ENCODE measurements at regions not wholly inside any gene's neighbourhood (a gene's known extent, or its start where the extent isn't known, plus 50 kb on each side); places are given as distances from the start of the nearest gene placed in this dataset.

- intact Hi-C loops (cut with micrococcal nuclease), result no loop called here
- no peaks in the 10 kb centered on the region for H3K4me1 ChIP-seq (ENCODE audit: insufficient read depth, low read length)
- no peak for ATAC-seq
- no peaks in the 10 kb centered on the region for H3K79me2 ChIP-seq (ENCODE audit: low read length)
- H3K36me3 ChIP-seq (ENCODE audit: low read depth, low read length), result no peaks in the 10 kb centered on the region
- no peak overlapping the region for H2AFZ ChIP-seq (ENCODE audit: low read length)
- BruUV-seq (replicated peaks), result no TSS peak
- H3F3A ChIP-seq (ENCODE audit: low read length, unreplicated experiment), result no peaks in the 10 kb centered on the region
- no peak for DNase-seq
- TF ChIP-seq EZH2phosphoT487 (IDR thresholded peaks at IDR 0.05; ENCODE audit: borderline replicate concordance, low read length), result no peak
- TF ChIP-seq CTCF (conservative IDR thresholded peaks at IDR 0.05; ENCODE audit: low read depth, low read length), result no peak
- no peak for TF ChIP-seq EZH2 (IDR thresholded peaks at IDR 0.05; ENCODE audit: low read length, unreplicated experiment)
- no peak overlapping the region for H3K9ac ChIP-seq (ENCODE audit: low read length)
- ChIA-PET CTCF (no interaction called here), POLR2A (ENCODE audit: unreplicated experiment) (no interaction called here)
- H3K4me3 ChIP-seq (ENCODE audit: low read length), result no peak overlapping the region
- H3K27me3 ChIP-seq (ENCODE audit: low read length), result no peaks in the 10 kb centered on the region
- H3K9me3 ChIP-seq (ENCODE audit: low read length), result peaks cover 10% of the 10 kb centered on the region; the same call in 1 of the 2 replicates
- H3K4me2 ChIP-seq (ENCODE audit: low read length), result no peak overlapping the region
- no peaks in the 10 kb centered on the region for H3K9me2 ChIP-seq (replicated peaks; ENCODE audit: low read length)
- no peak overlapping the region for H3K27ac ChIP-seq (ENCODE audit: low read length)
- H4K20me1 ChIP-seq (ENCODE audit: low read length), result no peaks in the 10 kb centered on the region
Observed at GRCh38 chr3:117398141-117398899, 688.7 kb downstream of the TUSC7 start.

GRCh38 chr3:117399311-117400078, 689.9 kb downstream of the TUSC7 start:
- Histone ChIP-seq H3K27me3 (ENCODE audit: low read length) (no peaks in the 10 kb centered on the region), H3K4me3 (ENCODE audit: low read length) (no peak overlapping the region), H3K79me2 (ENCODE audit: low read length) (no peaks in the 10 kb centered on the region), H3K27ac (ENCODE audit: low read length) (no peak overlapping the region), H3K36me3 (ENCODE audit: low read depth, low read length) (no peaks in the 10 kb centered on the region), H2AFZ (ENCODE audit: low read length) (no peak overlapping the region), H3K9ac (ENCODE audit: low read length) (no peak overlapping the region), H3K9me3 (ENCODE audit: low read length) (peaks cover 11% of the 10 kb centered on the region; the same call in 1 of the 2 replicates), H3K9me2 (replicated peaks; ENCODE audit: low read length) (no peaks in the 10 kb centered on the region), H3K4me2 (ENCODE audit: low read length) (no peak overlapping the region), H4K20me1 (ENCODE audit: low read length) (no peaks in the 10 kb centered on the region), H3F3A (ENCODE audit: low read length, unreplicated experiment) (no peaks in the 10 kb centered on the region), H3K4me1 (ENCODE audit: insufficient read depth, low read length) (no peaks in the 10 kb centered on the region)
- ChIA-PET POLR2A (ENCODE audit: unreplicated experiment) (no interaction called here), CTCF (no interaction called here)
- intact Hi-C loops (cut with micrococcal nuclease), result no loop called here
- DNase-seq, result no peak
- TF ChIP-seq EZH2phosphoT487 (IDR thresholded peaks at IDR 0.05; ENCODE audit: borderline replicate concordance, low read length), result no peak
- TF ChIP-seq EZH2 (IDR thresholded peaks at IDR 0.05; ENCODE audit: low read length, unreplicated experiment), result no peak
- no peak for TF ChIP-seq CTCF (conservative IDR thresholded peaks at IDR 0.05; ENCODE audit: low read depth, low read length)
- no peak for ATAC-seq
- no TSS peak for BruUV-seq (replicated peaks)

GRCh38 chr3:117400303-117400702, 690.7 kb downstream of the TUSC7 start:
- H3K79me2 ChIP-seq (ENCODE audit: low read length), result no peaks in the 10 kb centered on the region
- H3K27ac ChIP-seq (ENCODE audit: low read length), result no peak overlapping the region
- BruUV-seq (replicated peaks), result no TSS peak
- H3K36me3 ChIP-seq (ENCODE audit: low read depth, low read length), result no peaks in the 10 kb centered on the region
- H3K9me3 ChIP-seq (ENCODE audit: low read length), result peaks cover 19% of the 10 kb centered on the region
- ATAC-seq (no peak), DNase-seq (no peak)
- H3K9ac ChIP-seq (ENCODE audit: low read length), result no peak overlapping the region
- H3K9me2 ChIP-seq (replicated peaks; ENCODE audit: low read length), result no peaks in the 10 kb centered on the region
- TF ChIP-seq EZH2 (IDR thresholded peaks at IDR 0.05; ENCODE audit: low read length, unreplicated experiment) (no peak), CTCF (conservative IDR thresholded peaks at IDR 0.05; ENCODE audit: low read depth, low read length) (no peak), EZH2phosphoT487 (IDR thresholded peaks at IDR 0.05; ENCODE audit: borderline replicate concordance, low read length) (no peak)
- H2AFZ ChIP-seq (ENCODE audit: low read length), result no peak overlapping the region
- H4K20me1 ChIP-seq (ENCODE audit: low read length), result no peaks in the 10 kb centered on the region
- no peaks in the 10 kb centered on the region for H3F3A ChIP-seq (ENCODE audit: low read length, unreplicated experiment)
- ChIA-PET POLR2A (ENCODE audit: unreplicated experiment) (no interaction called here), CTCF (no interaction called here)
- intact Hi-C loops (cut with micrococcal nuclease), result no loop called here
- H3K4me3 ChIP-seq (ENCODE audit: low read length), result no peak overlapping the region
- H3K4me2 ChIP-seq (ENCODE audit: low read length), result no peak overlapping the region
- H3K4me1 ChIP-seq (ENCODE audit: insufficient read depth, low read length), result no peaks in the 10 kb centered on the region
- H3K27me3 ChIP-seq (ENCODE audit: low read length), result no peaks in the 10 kb centered on the region

All from PC-3 (cell line).